Vagina (tissue), 2 donors: ENCODE measurements at regions not wholly inside any gene's neighbourhood (a gene's known extent, or its start where the extent isn't known, plus 50 kb on each side); places are given as distances from the start of the nearest gene placed in this dataset.

Experiments used
- DNase-seq, 2 donors: peaks; one replicate each; pipeline ENCODE4 v3.0.0-alpha.2; 2017; ENCODE audit errors: extremely low spot score in 2 of 2
- H3K27ac ChIP-seq: fragments of 200-600 bp; sonication (generic); one replicate; pipeline ENCODE4 v1.5.1; 2019
- H3K27me3 ChIP-seq: fragments of 200-600 bp; sonication (generic); one replicate; pipeline ENCODE4 v1.5.1; 2019
- H3K36me3 ChIP-seq, 2 donors: fragments of 200-600 bp; sonication (generic); one replicate each; pipeline ENCODE4 v1.5.1; 2017 to 2019
- H3K4me1 ChIP-seq: fragments of 200-600 bp; sonication (generic); one replicate; pipeline ENCODE4 v1.5.1; 2019
- H3K4me3 ChIP-seq, 2 donors: fragments of 200-600 bp; sonication (generic); 1 replicate in 1 of 2; 2 replicates in 1 of 2; pipeline ENCODE4 v1.5.1; 2016 to 2019
- H3K9me3 ChIP-seq: fragments of 200-600 bp; sonication (generic); one replicate; pipeline ENCODE4 v1.5.1; 2019
- POLR2A ChIP-seq, 2 donors: fragments of 450-650 bp; IDR thresholded peaks; one replicate each; pipeline ENCODE4 v1.6.1; 2017; ENCODE audit warnings: antibody characterized with exemption in 2 of 2, mild to moderate bottlenecking in 2 of 2, moderate library complexity in 2 of 2
- POLR2AphosphoS5 ChIP-seq, 2 donors: sonication (generic); formaldehyde crosslinking; IDR thresholded peaks; one replicate each; pipeline ENCODE4 v1.9.0; 2017; ENCODE audit warnings: antibody characterized with exemption in 2 of 2, mild to moderate bottlenecking in 2 of 2, low read depth in 1 of 2; ENCODE audit not compliant: insufficient read depth in 1 of 2
- intact Hi-C: fragments of 100-400 bp; cut with DNase I; formaldehyde crosslinking; loops from one replicate; pipeline ENCODE4 v1.15.1; 2023
- TF ChIP-seq, protein P1 (sequence below), 3 experiments: fragments of 450-650 bp in 2 of 3; fragments of 200-600 bp in 1 of 3; sonication (generic) in 1 of 3; IDR thresholded peaks; one replicate each; pipeline ENCODE4 v1.5.1; 2017 to 2019; ENCODE audit warnings: antibody characterized with exemption in 3 of 3, mild to moderate bottlenecking in 2 of 3, moderate library complexity in 2 of 3

DNA sequence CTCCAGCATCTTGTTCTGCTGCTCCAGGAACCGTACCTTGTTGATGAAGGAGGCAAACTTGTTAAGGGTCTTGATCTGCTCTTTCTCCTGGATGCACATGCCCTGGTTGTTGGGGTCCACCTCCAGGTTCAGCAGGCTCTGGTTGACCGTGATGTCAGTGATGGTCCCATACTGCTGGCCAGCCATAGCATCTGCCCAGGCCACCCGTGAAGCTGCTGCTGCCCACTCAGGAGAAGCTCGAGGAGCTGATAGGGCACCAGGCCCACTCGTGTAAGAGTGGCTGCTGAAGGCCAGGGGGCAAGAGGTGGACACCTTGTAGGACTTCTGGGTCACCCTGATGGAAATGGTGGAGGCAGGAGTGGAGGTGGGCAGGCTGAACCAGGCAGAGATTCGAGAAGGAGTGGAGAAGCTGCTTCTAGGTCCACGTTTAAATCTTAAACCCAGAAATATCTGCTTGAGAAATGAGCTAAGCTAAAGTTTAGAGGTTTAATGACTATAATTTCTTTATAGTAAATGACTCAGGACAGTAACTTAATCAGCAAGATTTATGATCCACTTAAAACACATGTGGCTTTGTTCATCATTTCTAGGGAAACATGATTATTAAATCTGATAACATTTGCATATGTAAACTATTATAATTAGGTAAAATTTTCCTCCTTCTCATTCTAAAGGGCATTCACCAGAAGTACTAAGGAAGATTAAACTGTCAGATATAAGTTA lies 358.7 kb upstream of the SETBP1 start:
- Histone ChIP-seq H3K27ac (no peak overlapping the region), H3K9me3 (no peaks in the 10 kb centered on the region), H3K4me1 (no peaks in the 10 kb centered on the region), H3K27me3 (no peaks in the 10 kb centered on the region), H3K4me3 (no peak overlapping the region), H3K36me3 (no peaks in the 10 kb centered on the region)
- intact Hi-C loops: no loop called here
- peak in 1 of 2 donors; percentile 76 for DNase-seq
- no peak for TF ChIP-seq POLR2A (IDR thresholded peaks at IDR 0.05)

DNA sequence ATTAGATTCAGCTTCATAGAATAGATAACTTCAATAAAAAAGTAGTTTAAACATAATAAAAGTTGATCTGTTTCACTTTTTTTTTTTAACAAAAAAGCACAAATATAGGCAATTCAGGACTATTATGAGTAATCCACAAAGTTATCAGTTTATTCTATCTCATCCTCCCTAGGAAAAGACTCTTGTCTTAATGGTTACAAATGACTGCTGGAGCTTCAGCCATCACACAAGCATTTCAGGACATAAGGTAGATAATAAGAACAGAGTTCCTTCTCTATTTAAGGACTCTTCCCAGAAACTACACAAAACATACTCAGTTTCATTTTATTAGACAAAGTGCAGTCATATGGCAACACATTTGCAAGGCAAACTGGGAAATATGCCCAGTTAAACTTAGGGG lies 357.6 kb upstream of the SETBP1 start:
- Histone ChIP-seq H3K4me1 (no peaks in the 10 kb centered on the region), H3K27ac (no peak overlapping the region), H3K9me3 (no peaks in the 10 kb centered on the region), H3K4me3 (no peak overlapping the region), H3K36me3 (no peaks in the 10 kb centered on the region), H3K27me3 (no peaks in the 10 kb centered on the region)
- intact Hi-C loops: no loop called here
- no peak for DNase-seq
- TF ChIP-seq POLR2A (IDR thresholded peaks at IDR 0.05) (no peak), POLR2AphosphoS5 (IDR thresholded peaks at IDR 0.05; ENCODE audit: insufficient read depth in 1 of 2, low read depth in 1 of 2) (no peak)
- TF ChIP-seq, protein P1, sequence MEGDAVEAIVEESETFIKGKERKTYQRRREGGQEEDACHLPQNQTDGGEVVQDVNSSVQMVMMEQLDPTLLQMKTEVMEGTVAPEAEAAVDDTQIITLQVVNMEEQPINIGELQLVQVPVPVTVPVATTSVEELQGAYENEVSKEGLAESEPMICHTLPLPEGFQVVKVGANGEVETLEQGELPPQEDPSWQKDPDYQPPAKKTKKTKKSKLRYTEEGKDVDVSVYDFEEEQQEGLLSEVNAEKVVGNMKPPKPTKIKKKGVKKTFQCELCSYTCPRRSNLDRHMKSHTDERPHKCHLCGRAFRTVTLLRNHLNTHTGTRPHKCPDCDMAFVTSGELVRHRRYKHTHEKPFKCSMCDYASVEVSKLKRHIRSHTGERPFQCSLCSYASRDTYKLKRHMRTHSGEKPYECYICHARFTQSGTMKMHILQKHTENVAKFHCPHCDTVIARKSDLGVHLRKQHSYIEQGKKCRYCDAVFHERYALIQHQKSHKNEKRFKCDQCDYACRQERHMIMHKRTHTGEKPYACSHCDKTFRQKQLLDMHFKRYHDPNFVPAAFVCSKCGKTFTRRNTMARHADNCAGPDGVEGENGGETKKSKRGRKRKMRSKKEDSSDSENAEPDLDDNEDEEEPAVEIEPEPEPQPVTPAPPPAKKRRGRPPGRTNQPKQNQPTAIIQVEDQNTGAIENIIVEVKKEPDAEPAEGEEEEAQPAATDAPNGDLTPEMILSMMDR (IDR thresholded peaks at IDR 0.05): no peak

DNA sequence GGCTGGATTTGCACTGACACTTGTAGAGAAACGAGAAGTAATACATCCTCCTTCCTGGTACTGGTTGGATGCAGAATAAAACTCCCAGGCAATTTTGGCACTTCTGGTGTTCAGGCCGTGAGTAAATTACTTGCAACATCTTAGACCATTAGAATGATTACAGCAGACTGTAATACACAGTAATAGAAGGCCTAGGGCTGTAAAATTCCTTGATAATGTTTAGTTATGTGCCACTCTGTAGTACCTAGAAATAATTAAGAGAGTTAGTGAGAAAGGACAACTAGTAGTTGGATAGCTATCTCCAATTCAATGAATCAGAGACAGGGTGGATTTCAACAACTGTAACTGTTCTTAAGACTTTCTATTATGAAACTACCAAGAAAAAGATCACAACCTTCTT lies 356.3 kb upstream of the SETBP1 start:
- intact Hi-C loops: no loop called here
- Histone ChIP-seq H3K4me3 (no peak overlapping the region), H3K9me3 (no peaks in the 10 kb centered on the region), H3K36me3 (no peaks in the 10 kb centered on the region), H3K27me3 (no peaks in the 10 kb centered on the region), H3K4me1 (no peaks in the 10 kb centered on the region), H3K27ac (no peak overlapping the region)
- DNase-seq: no peak
- no peak for TF ChIP-seq POLR2A (IDR thresholded peaks at IDR 0.05)
- TF ChIP-seq, protein P1 (IDR thresholded peaks at IDR 0.05): no peak
- no peak for TF ChIP-seq POLR2AphosphoS5 (IDR thresholded peaks at IDR 0.05; ENCODE audit: insufficient read depth in 1 of 2, low read depth in 1 of 2)

DNA sequence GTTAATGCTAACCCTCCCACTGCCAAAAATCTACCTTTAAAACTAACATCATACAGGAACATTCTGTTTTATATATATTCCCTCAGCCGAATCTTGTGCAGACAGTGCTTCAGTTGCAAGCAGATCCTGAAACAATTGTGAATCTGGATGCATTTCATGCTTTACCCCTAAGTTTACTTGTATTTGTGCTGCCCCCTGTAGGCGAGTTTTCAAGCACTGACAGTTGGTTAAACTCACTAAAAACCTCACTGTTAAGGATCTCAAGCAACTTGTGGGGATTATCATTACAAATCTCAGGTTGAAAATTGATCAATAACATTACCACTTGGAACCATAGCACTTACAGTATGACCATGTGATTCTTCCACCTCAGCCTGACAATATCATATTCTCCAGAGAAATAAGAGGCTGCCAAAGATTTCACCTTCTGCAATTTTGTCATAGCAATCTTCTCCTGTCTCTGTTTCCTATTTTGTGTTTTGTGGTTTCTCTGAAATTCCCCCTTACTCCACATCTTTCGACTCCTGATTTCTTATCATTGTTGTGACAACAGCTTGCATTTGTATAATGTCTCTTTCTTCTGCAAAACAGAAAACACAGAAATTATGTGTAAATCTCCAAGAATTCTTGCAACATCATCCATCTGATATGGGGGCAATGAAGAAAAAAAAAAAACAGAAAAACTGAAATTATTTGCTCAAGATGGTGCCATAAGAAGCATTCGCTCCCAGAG lies 354.6 kb upstream of the SETBP1 start:
- H3K9me3 ChIP-seq: no peaks in the 10 kb centered on the region
- TF ChIP-seq, protein P1 (IDR thresholded peaks at IDR 0.05): no peak
- TF ChIP-seq POLR2AphosphoS5 (IDR thresholded peaks at IDR 0.05; ENCODE audit: insufficient read depth in 1 of 2, low read depth in 1 of 2) (no peak), POLR2A (IDR thresholded peaks at IDR 0.05) (no peak)
- H3K27me3 ChIP-seq: no peaks in the 10 kb centered on the region
- H3K4me1 ChIP-seq: no peaks in the 10 kb centered on the region
- intact Hi-C loops: no loop called here
- H3K27ac ChIP-seq: no peak overlapping the region
- H3K4me3 ChIP-seq: no peak overlapping the region
- no peak for DNase-seq
- H3K36me3 ChIP-seq: no peaks in the 10 kb centered on the region

DNA sequence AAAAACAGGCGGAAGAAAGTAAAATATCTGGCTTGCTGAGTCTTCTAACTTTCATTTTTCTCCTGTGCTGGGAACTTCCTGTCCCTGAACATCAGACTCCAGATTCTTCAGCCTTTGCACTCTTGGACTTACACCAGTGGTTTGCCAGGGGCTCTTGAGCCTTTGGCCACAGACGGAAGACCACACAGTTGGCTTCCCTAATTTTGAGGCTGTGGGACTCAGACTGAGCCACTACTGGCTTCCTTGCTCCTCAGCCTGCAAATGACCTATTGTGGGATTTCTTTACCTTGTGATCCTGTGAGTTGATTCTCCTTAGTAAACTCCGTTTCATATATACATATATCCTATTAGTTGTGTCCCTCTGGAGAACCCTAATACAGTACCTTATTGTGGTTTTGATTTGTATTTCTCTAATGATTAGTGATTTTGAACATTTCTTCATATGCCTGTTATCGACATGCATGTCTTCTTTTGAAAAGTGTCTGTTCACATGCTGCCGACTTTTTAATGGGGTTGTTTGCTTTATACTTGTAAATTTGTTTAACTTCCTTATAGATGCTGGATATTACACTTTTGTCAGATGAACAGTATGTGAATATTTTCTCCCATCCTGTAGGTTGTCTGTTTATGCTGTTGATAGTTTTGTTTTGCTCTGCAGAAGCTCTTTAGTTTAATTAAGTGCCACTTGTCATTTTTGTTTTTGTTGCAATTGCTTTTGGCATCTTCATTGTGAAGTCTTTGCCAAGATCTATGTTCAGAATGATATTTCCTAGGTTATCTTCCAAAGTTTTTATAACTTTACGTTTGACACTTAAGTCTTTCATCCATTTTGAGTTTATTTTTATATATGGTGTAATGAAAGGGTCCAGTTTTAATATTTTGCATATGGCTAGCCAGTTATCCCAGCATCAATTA lies 348.8 kb upstream of the SETBP1 start:
- no peak overlapping the region for H3K4me3 ChIP-seq
- no peaks in the 10 kb centered on the region for H3K4me1 ChIP-seq
- no peaks in the 10 kb centered on the region for H3K27me3 ChIP-seq
- TF ChIP-seq POLR2AphosphoS5 (IDR thresholded peaks at IDR 0.05; ENCODE audit: insufficient read depth in 1 of 2, low read depth in 1 of 2) (no peak), POLR2A (IDR thresholded peaks at IDR 0.05) (no peak)
- TF ChIP-seq, protein P1 (IDR thresholded peaks at IDR 0.05): no peak
- H3K36me3 ChIP-seq: no peaks in the 10 kb centered on the region
- intact Hi-C loops: no loop called here
- no peak overlapping the region for H3K27ac ChIP-seq
- no peaks in the 10 kb centered on the region for H3K9me3 ChIP-seq
- no peak for DNase-seq
